ENCODE measurements at regions not wholly inside any gene's neighbourhood (a gene's known extent, or its start where the extent isn't known, plus 50 kb on each side); places are given as distances from the start of the nearest gene placed in this dataset.

- Histone ChIP-seq H3K27ac (no peak overlapping the region), H3K9me3 (peaks cover 0 to 4% of the 10 kb centered on the region in 2 donors), H3K27me3 (no peaks in the 10 kb centered on the region), H3K4me1 (no peaks in the 10 kb centered on the region), H3K36me3 (no peaks in the 10 kb centered on the region), H3K4me3 (no peak overlapping the region)
- TF ChIP-seq CTCF (IDR thresholded peaks at IDR 0.05) (no peak), EP300 (IDR thresholded peaks at IDR 0.05; ENCODE audit: low read depth) (no peak), POLR2A (IDR thresholded peaks at IDR 0.05) (no peak), POLR2AphosphoS5 (IDR thresholded peaks at IDR 0.05) (no peak)
- in situ Hi-C loops (cut with MboI; ENCODE audit: low pct_ligation_motif_present in 1 of 4, low pct_unique_long_range_greater_than_20kb in 1 of 4, low sequenced_read_pairs in 3 of 4), result no loop called here
- WGBS, 2 donors (ENCODE audit: low coverage in 1 of 2), result 48 to 54% methylated on average over 5 of the region's 5 CpGs
- no peak for DNase-seq
- intact Hi-C loops (cut with DNase I; ENCODE audit: low total_unique reads), result no loop called here
Observed at GRCh38 chrY:11293392-11293791, 1407.6 kb upstream of the USP9Y start.

GRCh38 chrY:11334151-11334550, 1366.9 kb upstream of the USP9Y start:
- H3K27ac ChIP-seq, result no peak overlapping the region
- TF ChIP-seq POLR2A (IDR thresholded peaks at IDR 0.05) (no peak), POLR2AphosphoS5 (IDR thresholded peaks at IDR 0.05) (no peak), EP300 (IDR thresholded peaks at IDR 0.05; ENCODE audit: low read depth) (no peak)
- H3K36me3 ChIP-seq, result no peaks in the 10 kb centered on the region
- no peak overlapping the region for H3K4me3 ChIP-seq
- DNase-seq, result peak; percentile 7
- H3K27me3 ChIP-seq, result no peaks in the 10 kb centered on the region
- 67 to 80% methylated on average over 2 to 12 of the region's 13 CpGs for WGBS, 2 donors (ENCODE audit: low coverage in 1 of 2)
- no peaks in the 10 kb centered on the region for H3K9me3 ChIP-seq
- in situ Hi-C loops (cut with MboI; ENCODE audit: low pct_ligation_motif_present in 1 of 4, low pct_unique_long_range_greater_than_20kb in 1 of 4, low sequenced_read_pairs in 3 of 4) (no loop called here), intact Hi-C loops (cut with DNase I; ENCODE audit: low total_unique reads) (no loop called here)
- no peaks in the 10 kb centered on the region for H3K4me1 ChIP-seq

Data from transverse colon (tissue), 4 donors.